Heart left ventricle (tissue), 16 donors: ENCODE measurements at regions not wholly inside any gene's neighbourhood (a gene's known extent, or its start where the extent isn't known, plus 50 kb on each side); places are given as distances from the start of the nearest gene placed in this dataset.

Experiments
- ATAC-seq, 4 donors: fragments of 200-7000 bp; cut with Tn5 transposase; one replicate each; pipeline ENCODE4 v1.9.1; 2020 to 2022; ENCODE audit warnings: moderate library complexity in 4 of 4, mild to moderate bottlenecking in 3 of 4, moderate number of reproducible peaks in 1 of 4
- DNase-seq, 5 donors: peaks; one replicate each; pipeline ENCODE4 v3.0.0-alpha.2; 2020
- H3K27ac ChIP-seq, 12 donors: fragments of 200-600 bp; sonication (generic) in 4 of 12; one replicate each; pipeline versions ENCODE4 v1.5.0 to v1.8.0; 2016 to 2022; ENCODE audit warnings: mild to moderate bottlenecking in 2 of 12
- H3K27me3 ChIP-seq, 9 donors: fragments of 200-600 bp; sonication (generic) in 2 of 9; one replicate each; pipeline versions ENCODE4 v1.5.1 to v1.8.0; 2016 to 2022; ENCODE audit warnings: mild to moderate bottlenecking in 3 of 9
- H3K36me3 ChIP-seq, 9 donors: fragments of 200-600 bp; sonication (generic) in 2 of 9; one replicate each; pipeline versions ENCODE4 v1.5.0 to v1.8.0; 2018 to 2022; ENCODE audit warnings: mild to moderate bottlenecking in 2 of 9
- H3K4me1 ChIP-seq, 12 donors: fragments of 200-600 bp; sonication (generic) in 4 of 12; one replicate each; pipeline versions ENCODE4 v1.5.0 to v1.8.0; 2016 to 2022; ENCODE audit warnings: mild to moderate bottlenecking in 3 of 12
- H3K4me3 ChIP-seq, 12 donors: fragments of 200-600 bp; sonication (generic) in 4 of 12; one replicate each; pipeline versions ENCODE4 v1.5.0 to v1.8.0; 2017 to 2022; ENCODE audit warnings: mild to moderate bottlenecking in 9 of 12, moderate library complexity in 4 of 12
- H3K9me3 ChIP-seq, 12 donors: fragments of 200-600 bp; sonication (generic) in 4 of 12; one replicate each; pipeline versions ENCODE4 v1.5.0 to v1.8.0; 2016 to 2022; ENCODE audit warnings: mild to moderate bottlenecking in 1 of 12
- CTCF ChIP-seq, 12 donors: fragments of 200-600 bp; sonication (generic) in 4 of 12; IDR thresholded peaks; one replicate each; pipeline versions ENCODE4 v1.5.0 to v1.8.0; 2018 to 2022; ENCODE audit warnings: antibody characterized with exemption in 12 of 12, mild to moderate bottlenecking in 5 of 12
- POLR2A ChIP-seq, 2 donors: fragments of 450-650 bp; IDR thresholded peaks; one replicate each; pipeline ENCODE4 v1.6.1; 2017; ENCODE audit warnings: antibody characterized with exemption in 2 of 2, mild to moderate bottlenecking in 2 of 2, moderate library complexity in 2 of 2
- WGBS, 4 donors: extraction: QIAGEN DNeasy Blood & Tissue Kit in 2 of 4; methylation state at CpG; one replicate each; pipeline versions ENCODE4 v1.1.5 to v1.1.7; 2013 to 2018; 5-methylcytosine and 5-hydroxymethylcytosine counted together
- intact Hi-C, 10 donors: fragments of 100-400 bp; cut with DNase I; formaldehyde crosslinking; loops; one replicate each; pipeline versions ENCODE4 v1.11.1 to v1.14.2; 2022
- donor health status: ischemic (EF 13 %, LVEDD 7.1; RV severe dilation, severe dysfunction).
- donor health status: healthy with polysubstance abuse.
- donor health status: DM: no; HTN: yes; CAD: no.
- donor health status: DM: no; HTN: no; CAD: no.
- donor health status: ischemic (EF 25% LVEDD 6.9; RV normal size, moderate dysfunction).
- donor health status: ischemic (EF 25% LVEDD 5.7; RV mildly dilated, moderate dysfunction).
- donor health status: healthy.
- donor health status: DM: yes; HTN: yes; CAD: no.
- donor health status: ischemic (EF 35%, LVEDD 5.7; RV mildly dilated, moderate dysfunction).
- donor health status: nonischemic (EF 11% LVEDD 7.7; RV severe dilation, severe dysfunction).
- donor health status: DM: yes; HTN: yes; CAD: no.
- donor health status: PGD.
- donor health status: ischemic (EF 29% LVEDD 5.4; RV normal size, mild dysfunction).
- donor health status: nonischemic (EF 23%, LVEDD 6.1; RV moderate dilation, normal function).

DNA sequence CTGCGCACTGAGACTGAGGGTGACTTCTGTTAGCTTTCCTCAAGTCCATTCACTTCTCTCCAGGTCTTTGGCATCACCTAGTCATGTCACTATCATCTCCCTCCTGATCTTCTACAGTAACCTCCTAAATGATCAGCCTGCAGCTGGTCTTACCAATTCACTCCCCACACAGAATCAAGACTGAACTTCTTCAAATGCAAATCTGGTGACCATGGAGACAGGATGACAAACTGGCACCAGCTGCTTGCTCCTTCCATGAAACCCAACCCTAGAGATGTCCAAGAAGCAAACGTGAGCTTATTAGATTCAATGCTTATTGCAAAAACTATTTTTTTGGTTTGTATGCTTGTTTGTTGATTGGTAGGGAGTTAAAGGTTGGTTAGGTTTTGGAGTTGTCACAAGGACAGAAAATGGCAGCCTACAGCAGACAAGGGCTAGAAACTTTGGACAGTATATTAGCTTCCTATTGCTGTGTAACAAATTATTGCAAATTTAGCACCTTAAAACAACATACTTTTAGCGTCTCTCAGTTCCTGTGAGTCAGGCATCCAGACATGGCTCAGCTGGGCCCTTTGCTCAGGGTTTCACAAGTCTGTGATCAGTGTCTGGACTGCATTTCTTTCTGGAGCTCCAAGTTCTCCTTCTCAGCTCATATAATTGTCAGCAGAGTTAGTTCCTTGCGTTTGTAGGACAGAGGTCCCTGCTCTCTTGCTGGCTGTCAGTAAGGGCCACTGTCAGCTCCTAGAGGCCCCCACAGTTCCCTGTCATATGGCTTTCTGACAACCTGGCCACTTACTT, 53.3 kb upstream of the GJA8 start:
- Histone ChIP-seq H3K27ac (no peak overlapping the region), H3K27me3 (no peaks in the 10 kb centered on the region), H3K4me3 (no peak overlapping the region), H3K9me3 (no peaks in the 10 kb centered on the region), H3K4me1 (no peaks in the 10 kb centered on the region), H3K36me3 (no peaks in the 10 kb centered on the region)
- no peak for DNase-seq
- no peak for ATAC-seq
- intact Hi-C loops = no loop called here
- TF ChIP-seq CTCF (IDR thresholded peaks at IDR 0.05) = no peak
- no peak for TF ChIP-seq POLR2A (IDR thresholded peaks at IDR 0.05)
- 71 to 80% (median 74%) methylated on average over 4 of the region's 4 CpGs for WGBS, 4 donors

DNA sequence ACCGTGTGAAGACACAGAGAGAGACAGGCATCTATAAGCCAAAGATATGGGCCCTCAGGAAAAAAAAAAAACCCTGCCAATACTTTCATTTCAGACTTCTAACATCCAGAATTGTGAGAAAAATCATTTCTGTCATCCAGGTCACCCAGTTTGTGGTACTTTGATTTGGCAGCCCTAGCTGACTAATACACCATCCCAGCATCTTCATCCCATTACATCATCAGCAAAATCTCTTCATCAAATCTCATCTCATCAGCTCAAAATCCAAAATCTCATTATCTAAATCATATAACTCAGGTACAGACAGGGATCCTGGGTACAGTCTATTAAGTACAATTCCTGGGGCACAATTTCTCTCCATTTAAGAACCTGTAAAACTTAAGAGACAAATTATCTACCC, 51.9 kb upstream of the GJA8 start:
- TF ChIP-seq CTCF (IDR thresholded peaks at IDR 0.05) (no peak), POLR2A (IDR thresholded peaks at IDR 0.05) (no peak)
- Histone ChIP-seq H3K9me3 (no peaks in the 10 kb centered on the region), H3K36me3 (no peaks in the 10 kb centered on the region), H3K4me1 (no peaks in the 10 kb centered on the region), H3K4me3 (no peak overlapping the region), H3K27ac (no peak overlapping the region), H3K27me3 (no peaks in the 10 kb centered on the region)
- intact Hi-C loops = no loop called here
- WGBS, 4 donors = 90 to 96% (median 94%) methylated on average over 1 of the region's 1 CpG
- no peak for ATAC-seq
- no peak for DNase-seq

DNA sequence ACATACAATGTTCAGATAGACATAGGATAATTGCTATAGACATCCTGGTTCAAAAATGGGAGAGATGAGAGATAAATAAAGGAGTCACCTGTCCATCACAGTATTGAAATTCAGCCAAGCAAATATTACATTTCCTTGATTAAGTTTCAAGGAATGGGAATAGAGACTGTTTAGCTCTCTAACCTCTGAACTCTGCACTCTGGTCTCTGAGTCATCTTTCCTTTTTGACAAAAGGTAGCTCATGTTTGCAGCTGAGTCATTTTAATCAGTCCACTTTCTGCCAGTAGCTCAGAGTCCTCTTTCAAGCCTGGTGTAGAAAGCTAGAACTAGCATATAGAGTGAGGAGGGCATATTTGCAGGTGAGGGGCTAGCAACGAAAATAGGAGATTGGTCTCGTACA, 51.4 kb upstream of the GJA8 start:
- H3K4me3 ChIP-seq = no peak overlapping the region
- H3K4me1 ChIP-seq = no peaks in the 10 kb centered on the region
- intact Hi-C loops = no loop called here
- H3K27me3 ChIP-seq = no peaks in the 10 kb centered on the region
- DNase-seq (no peak), ATAC-seq (no peak)
- H3K36me3 ChIP-seq = no peaks in the 10 kb centered on the region
- no peak for TF ChIP-seq CTCF (IDR thresholded peaks at IDR 0.05)
- TF ChIP-seq POLR2A (IDR thresholded peaks at IDR 0.05) = no peak
- no peak overlapping the region for H3K27ac ChIP-seq
- H3K9me3 ChIP-seq = no peaks in the 10 kb centered on the region
- WGBS, 4 donors = 89 to 93% (median 89%) methylated on average over 2 of the region's 2 CpGs

GRCh38 chr1:147852706-147853225, 49.8 kb upstream of the GJA8 start:
- no peaks in the 10 kb centered on the region for H3K36me3 ChIP-seq
- H3K4me3 ChIP-seq = no peak overlapping the region
- H3K9me3 ChIP-seq = no peaks in the 10 kb centered on the region
- no peak overlapping the region for H3K27ac ChIP-seq
- no peak for DNase-seq
- no peak for ATAC-seq
- H3K27me3 ChIP-seq = no peaks in the 10 kb centered on the region
- intact Hi-C loops = no loop called here
- TF ChIP-seq CTCF (IDR thresholded peaks at IDR 0.05) (no peak), POLR2A (IDR thresholded peaks at IDR 0.05) (no peak)
- WGBS, 4 donors = 83 to 92% (median 87%) methylated on average over 1 of the region's 1 CpG
- no peaks in the 10 kb centered on the region for H3K4me1 ChIP-seq
